K562 (cell line): ENCODE measurements at regions not wholly inside any gene's neighbourhood (a gene's known extent, or its start where the extent isn't known, plus 50 kb on each side); places are given as distances from the start of the nearest gene placed in this dataset.

Experiments
- ATAC-seq: fragments of 200-7000 bp; cut with Tn5 transposase; 3 replicates; pipeline ENCODE4 v1.9.1; 2020; ENCODE audit warnings: moderate library complexity
- BruUV-seq: library from RNA; stranded (reverse); fragments of 400-500 nt; replicated peaks from 2 replicates; lab custom pipeline; 2021; lab: Mats Ljungman, UMichigan
- CTCF ChIA-PET: fragments of 300-600 bp; formaldehyde crosslinking; extraction: SDS; loops from one replicate; lab custom pipeline; 2021; ENCODE audit warnings: low intra/inter-chr PET ratio; lab: Yijun Ruan, JAX
- POLR2A ChIA-PET: fragments of 300-600, 350-650 bp; sonication (Branson Sonifier 250); formaldehyde crosslinking; extraction: SDS; loops from one replicate; lab custom pipeline; 2021; ENCODE audit warnings: antibody characterized with exemption, inconsistent platforms; lab: Yijun Ruan, JAX
- DNase-seq, 4 experiments: peaks; one replicate each; pipeline versions ENCODE4 v3.0.0 to v3.0.0-alpha.2; 2011 to 2018; ENCODE audit warnings: low spot score in 3 of 4, mixed read lengths in 3 of 4; ENCODE audit errors: extremely low read depth in 1 of 4
- FAIRE-seq: peaks from 2 replicates; lab custom pipeline; 2011; peaks lifted over from hg19 to GRCh38; lab: Jason Lieb, UNC
- H2AFZ ChIP-seq: 2 replicates; pipeline ENCODE4 v1.6.0; 2011; ENCODE audit warnings: low read depth, low read length, control low read depth, inconsistent platforms
- H3K27ac ChIP-seq: fragments of 200-600 bp; 3 replicates; pipeline ENCODE4 v1.8.0; 2011; ENCODE audit warnings: low read depth, mild to moderate bottlenecking, control low read depth, inconsistent platforms, low read length, moderate library complexity, mixed read lengths; ENCODE audit errors: extremely low read depth
- H3K27me3 ChIP-seq, 2 experiments: fragments of 300-600 bp in 1 of 2; 2 replicates in 1 of 2; 3 replicates in 1 of 2; pipeline versions ENCODE4 v1.6.0 to v1.8.0; 2011; ENCODE audit warnings: inconsistent platforms in 2 of 2, low read length in 2 of 2, mild to moderate bottlenecking in 1 of 2, mixed read lengths in 1 of 2, moderate library complexity in 1 of 2; ENCODE audit not compliant: control insufficient read depth in 2 of 2, insufficient read depth in 2 of 2
- H3K36me3 ChIP-seq: fragments of 300-600 bp; 3 replicates; pipeline ENCODE4 v1.8.0; 2011; ENCODE audit warnings: mild to moderate bottlenecking, low read length, inconsistent platforms; ENCODE audit not compliant: control insufficient read depth, insufficient read depth
- H3K4me1 ChIP-seq, 2 experiments: fragments of 200-600 bp in 1 of 2; replicated peaks in 1 of 2; 2 replicates in 1 of 2; 3 replicates in 1 of 2; pipeline versions ENCODE4 v1.5.1 to v1.8.0; 2011; ENCODE audit warnings: inconsistent platforms in 2 of 2, low read length in 2 of 2, mild to moderate bottlenecking in 1 of 2, mixed read lengths in 1 of 2, moderate library complexity in 1 of 2; ENCODE audit not compliant: control insufficient read depth in 2 of 2, insufficient read depth in 2 of 2
- H3K4me2 ChIP-seq: 2 replicates; pipeline ENCODE4 v1.6.1; 2011; ENCODE audit warnings: low read length, control low read depth, inconsistent platforms, mixed read lengths; ENCODE audit not compliant: insufficient read depth
- H3K4me3 ChIP-seq: fragments of 200-600 bp; sonication (generic), shearing (Covaris generic); 2 replicates; pipeline ENCODE4 v1.5.1; 2016; ENCODE audit warnings: control low read depth, inconsistent platforms
- H3K79me2 ChIP-seq: fragments of 200-600 bp; 3 replicates; pipeline ENCODE4 v1.8.0; 2011; ENCODE audit warnings: low read length, inconsistent platforms; ENCODE audit not compliant: control insufficient read depth, insufficient read depth
- H3K9ac ChIP-seq, 2 experiments: 2 replicates each; pipeline versions ENCODE4 v1.6.0 to v1.6.1; 2011; ENCODE audit warnings: low read depth in 2 of 2, low read length in 2 of 2, control low read depth in 1 of 2, inconsistent platforms in 1 of 2, mild to moderate bottlenecking in 1 of 2, mixed read lengths in 1 of 2; ENCODE audit not compliant: insufficient read depth in 1 of 2
- H3K9me1 ChIP-seq: one replicate; pipeline ENCODE4 v1.6.0; 2011; ENCODE audit warnings: inconsistent platforms, mild to moderate bottlenecking, low read length, moderate library complexity; ENCODE audit not compliant: control insufficient read depth, insufficient read depth
- H3K9me3 ChIP-seq: replicated peaks from 2 replicates; pipeline ENCODE4 v1.5.1; 2011; ENCODE audit warnings: low read depth, low read length, inconsistent platforms; ENCODE audit not compliant: control insufficient read depth, insufficient read depth
- H4K20me1 ChIP-seq: replicated peaks from 2 replicates; pipeline ENCODE4 v1.6.1; 2011; ENCODE audit warnings: low read length, inconsistent platforms, mixed read lengths; ENCODE audit not compliant: control insufficient read depth, insufficient read depth
- ADNP ChIP-seq: fragments of 200-800 bp; sonication (Bioruptor generic); IDR thresholded peaks from 2 replicates; pipeline ENCODE4 v1.6.1; 2016; ENCODE audit warnings: missing genetic modification characterization, missing compliant biosample characterization
- CHD4 ChIP-seq: fragments of 200-600 bp; sonication (generic); IDR thresholded peaks from 3 replicates; pipeline ENCODE4 v1.6.1; 2012; ENCODE audit warnings: low read depth, mild to moderate bottlenecking, mixed read lengths, low read length, inconsistent platforms; ENCODE audit not compliant: insufficient read depth, insufficient replicate concordance, poor library complexity, severe bottlenecking
- GATA2 ChIP-seq: sonication (generic); formaldehyde crosslinking; IDR thresholded peaks from 2 replicates; pipeline ENCODE4 v1.4.0; 2020; ENCODE audit warnings: mild to moderate bottlenecking, missing genetic modification reagents
- GATAD2A ChIP-seq: fragments of 450-650 bp; IDR thresholded peaks from 2 replicates; pipeline ENCODE4 v1.6.1; 2017
- HDAC2 ChIP-seq: fragments of 450-650 bp; IDR thresholded peaks from 2 replicates; pipeline ENCODE4 v1.6.1; 2016; ENCODE audit warnings: mild to moderate bottlenecking
- JUN ChIP-seq, 2 experiments: sonication (generic) in 1 of 2; formaldehyde crosslinking in 1 of 2; IDR thresholded peaks; 2 replicates each; pipeline versions ENCODE4 v1.6.1 to v1.8.0; 2012 to 2022; ENCODE audit warnings: borderline replicate concordance in 2 of 2, mild to moderate bottlenecking in 2 of 2, improper control_type of control experiment in 1 of 2, low read depth in 1 of 2, low read length in 1 of 2, missing genetic modification reagents in 1 of 2
- NBN ChIP-seq: fragments of 450-650 bp; IDR thresholded peaks from 2 replicates; pipeline ENCODE4 v1.6.1; 2016; ENCODE audit warnings: low read depth, mild to moderate bottlenecking
- POLR2AphosphoS5 ChIP-seq: IDR thresholded peaks from 2 replicates; pipeline ENCODE4 v1.6.1; 2011; ENCODE audit warnings: mild to moderate bottlenecking, low read depth, low read length, moderate library complexity; ENCODE audit not compliant: control insufficient read depth, insufficient read depth
- PRMT5 ChIP-seq: sonication (generic); formaldehyde crosslinking; IDR thresholded peaks from 2 replicates; pipeline ENCODE4 v1.5.0; 2020; ENCODE audit warnings: missing genetic modification reagents
- PRPF4 ChIP-seq: fragments of 200-400 bp; formaldehyde crosslinking; IDR thresholded peaks from one replicate; pipeline ENCODE4 v1.6.1; 2017; ENCODE audit warnings: low read length, low read depth, mild to moderate bottlenecking; ENCODE audit not compliant: insufficient read depth, poor library complexity, severe bottlenecking
- RB1 ChIP-seq: fragments of 450-650 bp; IDR thresholded peaks from 2 replicates; pipeline ENCODE4 v1.6.1; 2017; ENCODE audit warnings: low read depth, mild to moderate bottlenecking
- TAF7 ChIP-seq: fragments of 450-650 bp; IDR thresholded peaks from 2 replicates; pipeline ENCODE4 v1.6.1; 2016; ENCODE audit warnings: missing genetic modification characterization, missing compliant biosample characterization
- TCFL5 ChIP-seq: fragments of 250-450 bp; sonication (Bioruptor Pico); conservative IDR thresholded peaks from 2 replicates; pipeline ENCODE4 v1.6.1; 2021; ENCODE audit warnings: mild to moderate bottlenecking, moderate library complexity, matching md5 sums
- WHSC1 ChIP-seq: IDR thresholded peaks from one replicate; pipeline ENCODE4 v1.6.1; 2012; ENCODE audit warnings: low read length, control low read depth, inconsistent platforms
- ZNF133 ChIP-seq: fragments of 250-450 bp; sonication (Bioruptor Pico); IDR thresholded peaks from 2 replicates; pipeline ENCODE4 v1.4.0; 2020; ENCODE audit warnings: mild to moderate bottlenecking
- ZNF146 ChIP-seq: IDR thresholded peaks from one replicate; pipeline ENCODE4 v1.6.1; 2018; ENCODE audit warnings: missing compliant biosample characterization; ENCODE audit not compliant: unreplicated experiment
- WGBS: fragments of 100-300 bp; shearing (Covaris generic); methylation state at CpG from one replicate; pipeline ENCODE4 v1.1.6; 2016; ENCODE audit warnings: low coverage, mixed read lengths; ENCODE audit not compliant: insufficient coverage; ENCODE audit errors: missing lambda C conversion rate; 5-methylcytosine and 5-hydroxymethylcytosine counted together
- in situ Hi-C: fragments of 300-500 bp; cut with MboI; formaldehyde crosslinking; loops from 4 replicates; pipeline ENCODE4 v1.15.0; 2018; ENCODE audit warnings: inconsistent platforms, mixed read lengths
- intact Hi-C: fragments of 100-400 bp; cut with micrococcal nuclease; formaldehyde crosslinking; loops from 2 replicates; pipeline ENCODE4 v1.14.2; 2022
- TF ChIP-seq, protein P1 (sequence below): fragments of 450-650 bp; IDR thresholded peaks from 2 replicates; pipeline ENCODE4 v1.7.1; 2018; ENCODE audit warnings: mild to moderate bottlenecking, low read depth; ENCODE audit not compliant: partially characterized antibody

DNA sequence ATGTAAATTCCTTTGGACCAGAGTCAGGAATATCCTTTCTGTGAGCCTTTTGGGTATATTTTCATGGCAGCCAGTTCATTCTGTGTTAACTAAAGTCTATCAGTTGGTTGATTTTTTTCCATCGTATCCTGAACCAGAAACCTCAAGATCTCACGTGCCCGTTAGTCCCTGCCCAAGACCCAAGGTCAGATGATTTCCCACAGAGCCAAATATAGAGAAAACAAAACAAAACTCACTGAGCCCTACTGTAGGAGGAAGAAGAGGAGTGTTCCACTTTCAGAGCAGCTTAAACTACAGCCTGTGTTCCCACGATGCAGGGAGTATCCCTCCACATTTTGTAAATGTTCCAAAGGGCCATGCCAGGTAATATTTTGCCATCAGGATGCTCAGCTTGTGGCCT, 96.0 kb upstream of the ADO start:
- WGBS, result 0% methylated on average over 4 of the region's 4 CpGs
- intact Hi-C loops (no loop called here), in situ Hi-C loops (no loop called here)
- Histone ChIP-seq H3K4me3 (no peak overlapping the region), H3K4me1 (no peaks in the 10 kb centered on the region), H4K20me1 (no peaks in the 10 kb centered on the region), H3K79me2 (no peaks in the 10 kb centered on the region), H3K9me1 (no peaks in the 10 kb centered on the region), H3K9ac (no peak overlapping the region), H3K36me3 (no peaks in the 10 kb centered on the region), H3K9me3 (no peaks in the 10 kb centered on the region), H2AFZ (no peak overlapping the region), H3K4me2 (no peak overlapping the region), H3K27me3 (no peaks in the 10 kb centered on the region), H3K27ac (no peak overlapping the region)
- no peak for ATAC-seq
- BruUV-seq, result no TSS peak
- FAIRE-seq, result no peak
- ChIA-PET POLR2A (no interaction called here), CTCF (no interaction called here)
- TF ChIP-seq CHD4, result no peak
- TF ChIP-seq GATAD2A, result no peak
- TF ChIP-seq, protein P1, sequence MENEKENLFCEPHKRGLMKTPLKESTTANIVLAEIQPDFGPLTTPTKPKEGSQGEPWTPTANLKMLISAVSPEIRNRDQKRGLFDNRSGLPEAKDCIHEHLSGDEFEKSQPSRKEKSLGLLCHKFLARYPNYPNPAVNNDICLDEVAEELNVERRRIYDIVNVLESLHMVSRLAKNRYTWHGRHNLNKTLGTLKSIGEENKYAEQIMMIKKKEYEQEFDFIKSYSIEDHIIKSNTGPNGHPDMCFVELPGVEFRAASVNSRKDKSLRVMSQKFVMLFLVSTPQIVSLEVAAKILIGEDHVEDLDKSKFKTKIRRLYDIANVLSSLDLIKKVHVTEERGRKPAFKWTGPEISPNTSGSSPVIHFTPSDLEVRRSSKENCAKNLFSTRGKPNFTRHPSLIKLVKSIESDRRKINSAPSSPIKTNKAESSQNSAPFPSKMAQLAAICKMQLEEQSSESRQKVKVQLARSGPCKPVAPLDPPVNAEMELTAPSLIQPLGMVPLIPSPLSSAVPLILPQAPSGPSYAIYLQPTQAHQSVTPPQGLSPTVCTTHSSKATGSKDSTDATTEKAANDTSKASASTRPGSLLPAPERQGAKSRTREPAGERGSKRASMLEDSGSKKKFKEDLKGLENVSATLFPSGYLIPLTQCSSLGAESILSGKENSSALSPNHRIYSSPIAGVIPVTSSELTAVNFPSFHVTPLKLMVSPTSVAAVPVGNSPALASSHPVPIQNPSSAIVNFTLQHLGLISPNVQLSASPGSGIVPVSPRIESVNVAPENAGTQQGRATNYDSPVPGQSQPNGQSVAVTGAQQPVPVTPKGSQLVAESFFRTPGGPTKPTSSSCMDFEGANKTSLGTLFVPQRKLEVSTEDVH, result no peak
- no peak for TF ChIP-seq ZNF133 (CRISPR knock-in tag)
- DNase-seq, result no peak

DNA sequence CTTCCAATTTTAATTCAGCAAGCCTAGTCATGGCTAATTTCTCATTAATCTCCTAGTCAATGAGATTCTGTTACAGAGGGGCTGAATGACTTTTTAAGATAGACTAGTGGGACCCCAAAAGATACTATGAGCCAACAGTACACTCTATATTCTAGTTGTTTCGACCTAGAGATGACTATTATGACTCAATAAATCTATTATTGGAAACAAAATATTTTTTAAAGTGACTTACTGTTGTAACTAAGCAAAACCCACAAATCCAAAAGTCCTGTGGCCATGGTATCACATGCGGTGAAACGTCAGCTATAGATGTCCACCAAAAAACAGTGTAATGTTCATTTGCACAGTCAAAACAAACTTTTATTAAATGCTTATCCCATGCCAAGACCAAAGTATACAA, 95.3 kb upstream of the ADO start:
- Histone ChIP-seq H3K4me2 (no peak overlapping the region), H3K36me3 (no peaks in the 10 kb centered on the region), H3K9me3 (no peaks in the 10 kb centered on the region), H2AFZ (no peak overlapping the region), H3K27me3 (no peaks in the 10 kb centered on the region), H3K79me2 (no peaks in the 10 kb centered on the region), H3K27ac (no peak overlapping the region), H3K4me1 (no peaks in the 10 kb centered on the region), H3K9ac (no peak overlapping the region), H3K9me1 (no peaks in the 10 kb centered on the region), H4K20me1 (no peaks in the 10 kb centered on the region), H3K4me3 (no peak overlapping the region)
- BruUV-seq, result no TSS peak
- in situ Hi-C loops (no loop called here), intact Hi-C loops (no loop called here)
- ChIA-PET CTCF (no interaction called here), POLR2A (no interaction called here)
- WGBS, result 0% methylated on average over 3 of the region's 3 CpGs
- DNase-seq, result no peak
- no peak for FAIRE-seq
- no peak for ATAC-seq
- TF ChIP-seq TAF7 (tag) (no peak), JUN (IDR thresholded peaks at IDR 0.05; ENCODE audit: borderline replicate concordance, low read depth, low read length) (no peak), JUN (CRISPR knock-in tag; IDR thresholded peaks at IDR 0.05; ENCODE audit: borderline replicate concordance) (no peak), PRMT5 (CRISPR knock-in tag) (no peak), WHSC1 (no peak), ADNP (tag) (no peak), HDAC2 (no peak), RB1 (no peak), ZNF146 (no peak), POLR2AphosphoS5 (no peak), TCFL5 (CRISPR knock-in tag) (no peak), NBN (no peak), PRPF4 (no peak), GATA2 (CRISPR knock-in tag) (no peak)
